A549 (cell line): ENCODE measurements at regions not wholly inside any gene's neighbourhood (a gene's known extent, or its start where the extent isn't known, plus 50 kb on each side); places are given as distances from the start of the nearest gene placed in this dataset.

Experiments
- ATAC-seq, 2 experiments: fragments of 200-7000 bp in 1 of 2; fragments of >200 bp in 1 of 2; cut with Nextera tagmentation in 1 of 2; cut with Tn5 transposase in 1 of 2; 3 replicates each; pipeline versions ENCODE4 v1.8.0 to v1.9.1; 2018 to 2020; ENCODE audit warnings: mild to moderate bottlenecking in 1 of 2, moderate library complexity in 1 of 2
- CTCF ChIA-PET: fragments of 300-600 bp; sonication (Branson Sonifier 250); formaldehyde crosslinking; extraction: SDS; loops from one replicate; lab custom pipeline; 2021; ENCODE audit warnings: antibody characterized with exemption, inconsistent platforms; lab: Yijun Ruan, JAX
- POLR2A ChIA-PET: fragments of 350-600 bp; formaldehyde crosslinking; extraction: SDS; loops from one replicate; lab custom pipeline; 2021; ENCODE audit warnings: antibody characterized with exemption, inconsistent platforms; lab: Yijun Ruan, JAX
- DNase-seq, 2 experiments: peaks; one replicate each; pipeline versions ENCODE4 v3.0.0 to v3.0.0-alpha.2; 2011 to 2016; ENCODE audit warnings: low read depth in 1 of 2, low spot score in 1 of 2
- FAIRE-seq: peaks from 2 replicates; lab custom pipeline; 2011; peaks lifted over from hg19 to GRCh38; lab: Jason Lieb, UNC
- H3K27ac ChIP-seq, 2 experiments: fragments of >200 bp; sonication (Bioruptor Twin); formaldehyde crosslinking; 3 replicates each; pipeline ENCODE4 v1.5.1; 2016 to 2017
- H3K4me1 ChIP-seq: fragments of >200 bp; sonication (Bioruptor Twin); formaldehyde crosslinking; 3 replicates; pipeline ENCODE4 v1.6.1; 2016
- H3K4me2 ChIP-seq: fragments of >200 bp; sonication (Bioruptor Twin); formaldehyde crosslinking; 3 replicates; pipeline ENCODE4 v1.6.1; 2016
- H3K4me3 ChIP-seq: fragments of >200 bp; sonication (Bioruptor Twin); formaldehyde crosslinking; 3 replicates; pipeline ENCODE4 v1.5.1; 2016
- H3K9me3 ChIP-seq: fragments of >200 bp; sonication (Bioruptor Twin); formaldehyde crosslinking; 3 replicates; pipeline ENCODE4 v1.6.1; 2016
- ATOH8 ChIP-seq: fragments of 250-450 bp; sonication (Bioruptor Pico); IDR thresholded peaks from 2 replicates; pipeline ENCODE4 v1.5.0; 2020; ENCODE audit warnings: low read depth, mild to moderate bottlenecking, moderate library complexity
- CBX8 ChIP-seq: fragments of 200-600 bp; sonication (generic); IDR thresholded peaks from 2 replicates; pipeline ENCODE4 v1.6.1; 2016
- CEBPB ChIP-seq, 2 experiments: fragments of >200 bp in 1 of 2; sonication (Bioruptor Twin) in 1 of 2; formaldehyde crosslinking in 1 of 2; IDR thresholded peaks; 2 replicates each; pipeline ENCODE4 v1.6.1; 2012 to 2016
- EHF ChIP-seq: fragments of 250-450 bp; sonication (Bioruptor Pico); IDR thresholded peaks from 2 replicates; pipeline ENCODE4 v1.5.0; 2020; ENCODE audit warnings: mild to moderate bottlenecking
- ELK1 ChIP-seq: fragments of 150-350 bp; IDR thresholded peaks from 2 replicates; pipeline ENCODE4 v1.6.1; 2014; ENCODE audit warnings: low read depth, mild to moderate bottlenecking, low read length
- ESRRA ChIP-seq: fragments of 150-350 bp; IDR thresholded peaks from 2 replicates; pipeline ENCODE4 v1.6.1; 2014; ENCODE audit warnings: mild to moderate bottlenecking, low read length, borderline replicate concordance
- FOSB ChIP-seq: fragments of 250-450 bp; sonication (Bioruptor Pico); IDR thresholded peaks from 2 replicates; pipeline ENCODE4 v1.5.0; 2020; ENCODE audit warnings: mild to moderate bottlenecking, moderate library complexity
- FOSL2 ChIP-seq, 2 experiments: fragments of 450-650 bp in 1 of 2; fragments of >200 bp in 1 of 2; sonication (Bioruptor Twin) in 1 of 2; formaldehyde crosslinking; IDR thresholded peaks; 2 replicates each; pipeline versions ENCODE4 v1.5.0 to v1.6.1; 2016 to 2020; ENCODE audit warnings: mild to moderate bottlenecking in 1 of 2, moderate library complexity in 1 of 2
- HES2 ChIP-seq: fragments of >200 bp; sonication (Bioruptor Twin); formaldehyde crosslinking; IDR thresholded peaks from 2 replicates; pipeline ENCODE4 v1.6.1; 2016
- HEYL ChIP-seq: fragments of 250-450 bp; sonication (Bioruptor Pico); IDR thresholded peaks from 2 replicates; pipeline ENCODE4 v1.8.0; 2021; ENCODE audit warnings: mild to moderate bottlenecking, moderate library complexity
- KDM1A ChIP-seq: fragments of 200-600 bp; sonication (generic); IDR thresholded peaks from 2 replicates; pipeline ENCODE4 v1.6.1; 2016; ENCODE audit warnings: low read depth, mild to moderate bottlenecking
- MAZ ChIP-seq: fragments of 150-350 bp; IDR thresholded peaks from 2 replicates; pipeline ENCODE4 v1.6.1; 2014; ENCODE audit warnings: antibody characterized with exemption, low read depth, low read length, borderline replicate concordance
- MYC ChIP-seq: IDR thresholded peaks from 2 replicates; pipeline ENCODE4 v1.6.1; 2012; ENCODE audit warnings: mild to moderate bottlenecking, inconsistent platforms, low read length, improper control_type of control experiment, borderline replicate concordance
- NFE2L2 ChIP-seq: fragments of 150-350 bp; conservative IDR thresholded peaks from 2 replicates; pipeline ENCODE4 v1.6.1; 2014; ENCODE audit warnings: low read length
- NPAS2 ChIP-seq: fragments of 250-450 bp; sonication (Bioruptor Pico); IDR thresholded peaks from 2 replicates; pipeline ENCODE4 v1.8.0; 2022; ENCODE audit warnings: mild to moderate bottlenecking, moderate library complexity, borderline replicate concordance
- NR3C1 ChIP-seq: fragments of >200 bp; sonication (Bioruptor Twin); formaldehyde crosslinking; IDR thresholded peaks from 3 replicates; pipeline ENCODE4 v1.6.1; 2017
- RAD21 ChIP-seq, 2 experiments: fragments of >200 bp in 1 of 2; sonication (Bioruptor Twin) in 1 of 2; formaldehyde crosslinking in 1 of 2; IDR thresholded peaks in 1 of 2; conservative IDR thresholded peaks in 1 of 2; 2 replicates in 1 of 2; 3 replicates in 1 of 2; pipeline ENCODE4 v1.6.1; 2012 to 2018; ENCODE audit warnings: inconsistent platforms in 1 of 2
- RARB ChIP-seq: fragments of 250-450 bp; sonication (Bioruptor Pico); IDR thresholded peaks from 2 replicates; pipeline ENCODE4 v1.8.0; 2021; ENCODE audit warnings: mild to moderate bottlenecking, moderate library complexity
- SREBF2 ChIP-seq: fragments of 450-650 bp; IDR thresholded peaks from 2 replicates; pipeline ENCODE4 v1.6.1; 2014; ENCODE audit warnings: mild to moderate bottlenecking, moderate library complexity
- TFCP2L1 ChIP-seq: fragments of 250-450 bp; sonication (Bioruptor Pico); IDR thresholded peaks from 2 replicates; pipeline ENCODE4 v1.5.0; 2021; ENCODE audit warnings: mild to moderate bottlenecking
- ZC3H11A ChIP-seq: fragments of 450-650 bp; IDR thresholded peaks from 2 replicates; pipeline ENCODE4 v1.6.1; 2014; ENCODE audit warnings: antibody characterized with exemption, mild to moderate bottlenecking
- ZFP36 ChIP-seq: fragments of 450-650 bp; IDR thresholded peaks from 2 replicates; pipeline ENCODE4 v1.6.1; 2014; ENCODE audit warnings: borderline replicate concordance; ENCODE audit not compliant: partially characterized antibody
- ZNF302 ChIP-seq: fragments of 250-450 bp; sonication (Bioruptor Pico); IDR thresholded peaks from 2 replicates; pipeline ENCODE4 v1.9.0; 2021; ENCODE audit warnings: inconsistent platforms, mild to moderate bottlenecking, moderate library complexity
- WGBS: methylation state at CpG from one replicate; pipeline ENCODE4 v1.1.6; 2017; ENCODE audit errors: missing lambda C conversion rate; 5-methylcytosine and 5-hydroxymethylcytosine counted together
- TF ChIP-seq, protein P1 (sequence below): fragments of 200-600 bp; sonication (generic); IDR thresholded peaks from 2 replicates; pipeline ENCODE4 v1.6.1; 2016; ENCODE audit warnings: antibody characterized with exemption, mild to moderate bottlenecking, moderate library complexity

DNA sequence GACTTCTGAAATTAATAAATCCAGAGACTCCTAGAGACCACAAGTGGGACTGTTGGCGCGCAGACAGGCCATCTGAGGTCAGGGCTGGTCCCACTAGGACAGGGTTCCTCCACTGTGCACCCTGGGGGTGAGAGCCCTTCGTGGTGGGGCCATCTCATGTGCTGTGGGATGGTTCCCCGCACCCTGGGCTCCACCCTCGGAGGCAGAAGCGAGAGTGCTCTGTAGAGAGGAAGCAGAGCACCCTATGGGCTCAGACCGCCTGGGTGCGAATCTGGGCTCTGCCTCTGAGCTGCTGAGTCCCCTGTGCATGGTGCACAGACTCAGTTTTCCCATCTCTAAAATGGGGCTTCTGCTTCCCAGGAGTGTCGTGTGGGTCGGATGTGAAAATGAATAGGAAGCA is 227.3 kb downstream of the NPHP4 start:
- CTCF ChIA-PET = no interaction called here
- no peak overlapping the region for H3K27ac ChIP-seq
- no peak overlapping the region for H3K4me2 ChIP-seq
- no peaks in the 10 kb centered on the region for H3K4me1 ChIP-seq
- DNase-seq (no peak), FAIRE-seq (no peak), ATAC-seq (no peak)
- no peak overlapping the region for H3K4me3 ChIP-seq
- H3K9me3 ChIP-seq = no peaks in the 10 kb centered on the region; the same call in 2 of the 3 replicates
- 24% methylated on average over 10 of the region's 10 CpGs for WGBS
- TF ChIP-seq HES2 = no peak
- TF ChIP-seq, all 56 proteins: peak for 0
- POLR2A ChIA-PET = no interaction called here

DNA sequence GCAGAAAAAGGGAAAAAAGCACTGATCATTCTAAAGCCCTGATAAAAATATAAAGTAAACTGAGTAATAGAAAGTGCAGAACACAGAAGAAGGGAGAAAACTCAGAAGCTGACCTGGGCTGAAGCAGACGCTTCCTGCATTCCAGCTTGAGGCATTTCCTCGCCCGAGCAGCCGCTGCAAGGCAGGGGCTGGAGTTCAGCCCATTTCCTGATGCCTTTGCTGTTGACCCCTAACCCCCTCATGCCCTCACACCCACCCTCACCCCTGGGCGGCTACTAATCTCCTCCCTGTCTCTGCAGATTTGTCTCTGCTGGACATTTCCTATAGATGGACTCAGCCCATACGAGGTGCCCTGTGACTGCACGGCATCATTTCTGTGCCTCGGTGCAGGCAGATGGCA is 227.8 kb downstream of the NPHP4 start:
- H3K4me3 ChIP-seq = no peak overlapping the region
- POLR2A ChIA-PET = no interaction called here
- WGBS = 65% methylated on average over 8 of the region's 8 CpGs
- CTCF ChIA-PET = no interaction called here
- no peaks in the 10 kb centered on the region; the same call in 2 of the 3 replicates for H3K9me3 ChIP-seq
- ATAC-seq (no peak), DNase-seq (no peak), FAIRE-seq (no peak)
- no peak overlapping the region for H3K4me2 ChIP-seq
- no peak overlapping the region for H3K27ac ChIP-seq
- TF ChIP-seq NFE2L2 = no peak
- TF ChIP-seq RARB (CRISPR knock-in tag) = no peak
- no peak for TF ChIP-seq FOSL2 (IDR thresholded peaks at IDR 0.05)
- TF ChIP-seq FOSL2 (CRISPR knock-in tag; IDR thresholded peaks at IDR 0.05) = no peak
- TF ChIP-seq, protein P1, sequence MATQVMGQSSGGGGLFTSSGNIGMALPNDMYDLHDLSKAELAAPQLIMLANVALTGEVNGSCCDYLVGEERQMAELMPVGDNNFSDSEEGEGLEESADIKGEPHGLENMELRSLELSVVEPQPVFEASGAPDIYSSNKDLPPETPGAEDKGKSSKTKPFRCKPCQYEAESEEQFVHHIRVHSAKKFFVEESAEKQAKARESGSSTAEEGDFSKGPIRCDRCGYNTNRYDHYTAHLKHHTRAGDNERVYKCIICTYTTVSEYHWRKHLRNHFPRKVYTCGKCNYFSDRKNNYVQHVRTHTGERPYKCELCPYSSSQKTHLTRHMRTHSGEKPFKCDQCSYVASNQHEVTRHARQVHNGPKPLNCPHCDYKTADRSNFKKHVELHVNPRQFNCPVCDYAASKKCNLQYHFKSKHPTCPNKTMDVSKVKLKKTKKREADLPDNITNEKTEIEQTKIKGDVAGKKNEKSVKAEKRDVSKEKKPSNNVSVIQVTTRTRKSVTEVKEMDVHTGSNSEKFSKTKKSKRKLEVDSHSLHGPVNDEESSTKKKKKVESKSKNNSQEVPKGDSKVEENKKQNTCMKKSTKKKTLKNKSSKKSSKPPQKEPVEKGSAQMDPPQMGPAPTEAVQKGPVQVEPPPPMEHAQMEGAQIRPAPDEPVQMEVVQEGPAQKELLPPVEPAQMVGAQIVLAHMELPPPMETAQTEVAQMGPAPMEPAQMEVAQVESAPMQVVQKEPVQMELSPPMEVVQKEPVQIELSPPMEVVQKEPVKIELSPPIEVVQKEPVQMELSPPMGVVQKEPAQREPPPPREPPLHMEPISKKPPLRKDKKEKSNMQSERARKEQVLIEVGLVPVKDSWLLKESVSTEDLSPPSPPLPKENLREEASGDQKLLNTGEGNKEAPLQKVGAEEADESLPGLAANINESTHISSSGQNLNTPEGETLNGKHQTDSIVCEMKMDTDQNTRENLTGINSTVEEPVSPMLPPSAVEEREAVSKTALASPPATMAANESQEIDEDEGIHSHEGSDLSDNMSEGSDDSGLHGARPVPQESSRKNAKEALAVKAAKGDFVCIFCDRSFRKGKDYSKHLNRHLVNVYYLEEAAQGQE = no peak
- no peak for TF ChIP-seq SREBF2
- TF ChIP-seq TFCP2L1 = no peak
- no peak for TF ChIP-seq MYC
- TF ChIP-seq NR3C1 = no peak
- TF ChIP-seq RAD21 (conservative IDR thresholded peaks at IDR 0.05 in 1 of 2, IDR thresholded peaks at IDR 0.05 in 1 of 2) = no peak
- no peak for TF ChIP-seq ZC3H11A
- no peak for TF ChIP-seq ZFP36
- TF ChIP-seq ZNF302 (CRISPR knock-in tag) = no peak
- no peak for TF ChIP-seq ATOH8 (CRISPR knock-in tag)
- no peaks in the 10 kb centered on the region for H3K4me1 ChIP-seq

GRCh38 chr1:5763696-5764370 is 228.4 kb downstream of the NPHP4 start:
- Histone ChIP-seq H3K4me2 (no peak overlapping the region), H3K27ac (no peak overlapping the region), H3K4me3 (no peak overlapping the region), H3K9me3 (no peaks in the 10 kb centered on the region; the same call in 2 of the 3 replicates), H3K4me1 (no peaks in the 10 kb centered on the region)
- CTCF ChIA-PET = no interaction called here
- 4% methylated on average over 7 of the region's 8 CpGs for WGBS
- POLR2A ChIA-PET = no interaction called here
- FAIRE-seq (no peak), ATAC-seq (no peak), DNase-seq (no peak)
- TF ChIP-seq NPAS2 (CRISPR knock-in tag) = no peak
- TF ChIP-seq SREBF2 = no peak
- TF ChIP-seq MAZ = no peak
- TF ChIP-seq RARB (CRISPR knock-in tag) = no peak
- TF ChIP-seq CEBPB (IDR thresholded peaks at IDR 0.05) = no peak
- TF ChIP-seq EHF (CRISPR knock-in tag) = no peak
- no peak for TF ChIP-seq CBX8
- TF ChIP-seq FOSL2 (IDR thresholded peaks at IDR 0.05) = no peak
- TF ChIP-seq FOSL2 (CRISPR knock-in tag; IDR thresholded peaks at IDR 0.05) = no peak
- no peak for TF ChIP-seq ESRRA
- TF ChIP-seq HEYL (CRISPR knock-in tag) = no peak
- no peak for TF ChIP-seq TFCP2L1
- TF ChIP-seq ELK1 = no peak
- TF ChIP-seq FOSB = no peak
- TF ChIP-seq KDM1A = no peak
